H4 (cell line): ENCODE measurements at regions not wholly inside any gene's neighbourhood (a gene's known extent, or its start where the extent isn't known, plus 50 kb on each side); places are given as distances from the start of the nearest gene placed in this dataset.
"Not testable (repeated sequence)": the region's sequence is repeated elsewhere in the genome, so short reads cannot be mapped to it uniquely, and the experiment has no call there.

Experiments
- DNase-seq: peaks from one replicate; pipeline ENCODE4 v3.0.0-alpha.2; 2015; ENCODE audit warnings: low spot score

- no peak for DNase-seq
These were observed 103.1 kb downstream of the VGLL3 start for GRCh38 chr3:86887876-86888275.

GRCh38 chr3:86880066-86880465, 110.9 kb downstream of the VGLL3 start:
- DNase-seq = no peak

GRCh38 chr3:86876504-86877181, 114.3 kb downstream of the VGLL3 start:
- not testable (repeated sequence) for DNase-seq

GRCh38 chr3:86874790-86875189, 116.2 kb downstream of the VGLL3 start:
- DNase-seq = not testable (repeated sequence)

GRCh38 chr3:86869566-86869965, 121.4 kb downstream of the VGLL3 start:
- no peak for DNase-seq

- no peak for DNase-seq
These were observed 123.0 kb downstream of the VGLL3 start for GRCh38 chr3:86867982-86868381.

- DNase-seq = no peak
These were observed 125.4 kb downstream of the VGLL3 start for GRCh38 chr3:86865506-86865905.

- DNase-seq = no peak
These were observed 134.2 kb downstream of the VGLL3 start for GRCh38 chr3:86856711-86857110.

- DNase-seq = no peak
These were observed 141.0 kb downstream of the VGLL3 start for GRCh38 chr3:86849991-86850390.

GRCh38 chr3:86845726-86846125, 145.2 kb downstream of the VGLL3 start:
- no peak for DNase-seq

GRCh38 chr3:86838927-86839326, 152.0 kb downstream of the VGLL3 start:
- no peak for DNase-seq

- no peak for DNase-seq
These were observed 153.1 kb downstream of the VGLL3 start for GRCh38 chr3:86837871-86838270.

GRCh38 chr3:86830566-86830965, 160.4 kb downstream of the VGLL3 start:
- DNase-seq = no peak

GRCh38 chr3:86828751-86829150, 162.2 kb downstream of the VGLL3 start:
- DNase-seq = no peak

GRCh38 chr3:86827582-86827981, 163.4 kb downstream of the VGLL3 start:
- DNase-seq = not testable (repeated sequence)

GRCh38 chr3:86826292-86826691, 164.7 kb downstream of the VGLL3 start:
- DNase-seq = no peak

- no peak for DNase-seq
These were observed 175.1 kb downstream of the VGLL3 start for GRCh38 chr3:86815880-86816279.

GRCh38 chr3:86814918-86815655, 175.9 kb downstream of the VGLL3 start:
- DNase-seq = no peak

GRCh38 chr3:86814321-86814720, 176.6 kb downstream of the VGLL3 start:
- no peak for DNase-seq

- DNase-seq = no peak
These were observed 189.0 kb downstream of the VGLL3 start for GRCh38 chr3:86801921-86802320.

- DNase-seq = no peak
These were observed 189.9 kb downstream of the VGLL3 start for GRCh38 chr3:86801066-86801465.

GRCh38 chr3:86800116-86800515, 190.8 kb downstream of the VGLL3 start:
- no peak for DNase-seq

- no peak for DNase-seq
These were observed 193.0 kb downstream of the VGLL3 start for GRCh38 chr3:86797946-86798345.
